MCF 10A (cell line): ENCODE measurements at regions not wholly inside any gene's neighbourhood (a gene's known extent, or its start where the extent isn't known, plus 50 kb on each side); places are given as distances from the start of the nearest gene placed in this dataset.

Source experiments
- BruUV-seq: library from RNA; stranded (reverse); fragments of 400-500 nt; replicated peaks from 2 replicates; lab custom pipeline; 2021; lab: Mats Ljungman, UMichigan
- CTCF ChIA-PET: fragments of 300-600 bp; sonication (Branson Sonifier 250); formaldehyde crosslinking; extraction: SDS; loops from one replicate; lab custom pipeline; 2021; ENCODE audit warnings: antibody characterized with exemption, inconsistent platforms; lab: Yijun Ruan, JAX
- POLR2A ChIA-PET: fragments of 300-600, 350-650 bp; sonication (Branson Sonifier 250); formaldehyde crosslinking; extraction: SDS; loops from one replicate; lab custom pipeline; 2020; ENCODE audit warnings: antibody characterized with exemption, inconsistent platforms; lab: Yijun Ruan, JAX
- DNase-seq: peaks from one replicate; pipeline ENCODE4 v3.0.0-alpha.2; 2018; ENCODE audit not compliant: unreplicated experiment
- H3K27ac Mint-ChIP-seq: one replicate; pipeline ENCODE4 v1.8.0; 2022; ENCODE audit warnings: mild to moderate bottlenecking, low read depth, mixed read lengths; ENCODE audit not compliant: unreplicated experiment
- H3K27me3 Mint-ChIP-seq: one replicate; pipeline ENCODE4 v1.8.0; 2022; ENCODE audit warnings: mixed read lengths; ENCODE audit not compliant: insufficient read depth, unreplicated experiment
- H3K36me3 Mint-ChIP-seq: one replicate; pipeline ENCODE4 v1.8.0; 2022; ENCODE audit warnings: mild to moderate bottlenecking, moderate library complexity, mixed read lengths; ENCODE audit not compliant: insufficient read depth, unreplicated experiment
- H3K4me1 Mint-ChIP-seq: one replicate; pipeline ENCODE4 v1.8.0; 2022; ENCODE audit warnings: mixed read lengths; ENCODE audit not compliant: insufficient read depth, unreplicated experiment
- H3K4me3 Mint-ChIP-seq: one replicate; pipeline ENCODE4 v1.8.0; 2022; ENCODE audit warnings: mild to moderate bottlenecking, moderate library complexity, mixed read lengths; ENCODE audit not compliant: unreplicated experiment
- H3K9me3 Mint-ChIP-seq: one replicate; pipeline ENCODE4 v1.8.0; 2022; ENCODE audit warnings: mixed read lengths; ENCODE audit not compliant: unreplicated experiment
- intact Hi-C: fragments of 100-400 bp; cut with micrococcal nuclease; formaldehyde crosslinking; loops from 2 replicates; pipeline ENCODE4 v1.14.1; 2022
- TF ChIP-seq, protein P1 (sequence below): fragments of 200-600 bp; IDR thresholded peaks from one replicate; pipeline ENCODE4 v1.8.0; 2022; ENCODE audit warnings: antibody characterized with exemption, mild to moderate bottlenecking; ENCODE audit not compliant: unreplicated experiment

DNA sequence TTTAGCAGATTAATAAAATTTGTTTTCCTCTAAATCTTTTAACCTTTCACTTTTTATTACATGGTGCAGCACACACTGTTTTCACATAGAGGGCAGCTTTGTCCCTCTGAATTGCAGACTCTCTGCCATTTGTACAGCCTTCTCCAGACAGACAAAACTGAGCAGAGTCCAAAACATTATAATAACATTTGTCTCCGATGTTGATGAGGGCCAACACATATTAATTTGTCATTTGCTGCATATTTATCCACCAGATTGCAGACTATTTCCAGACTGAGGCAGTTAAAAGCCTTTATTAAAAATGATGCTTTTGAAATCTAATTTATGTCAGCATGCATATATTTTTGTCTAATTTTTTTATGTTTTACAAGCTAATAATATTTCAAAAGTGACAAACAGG is 1251.9 kb upstream of the SLC10A2 start:
- TF ChIP-seq, protein P1, sequence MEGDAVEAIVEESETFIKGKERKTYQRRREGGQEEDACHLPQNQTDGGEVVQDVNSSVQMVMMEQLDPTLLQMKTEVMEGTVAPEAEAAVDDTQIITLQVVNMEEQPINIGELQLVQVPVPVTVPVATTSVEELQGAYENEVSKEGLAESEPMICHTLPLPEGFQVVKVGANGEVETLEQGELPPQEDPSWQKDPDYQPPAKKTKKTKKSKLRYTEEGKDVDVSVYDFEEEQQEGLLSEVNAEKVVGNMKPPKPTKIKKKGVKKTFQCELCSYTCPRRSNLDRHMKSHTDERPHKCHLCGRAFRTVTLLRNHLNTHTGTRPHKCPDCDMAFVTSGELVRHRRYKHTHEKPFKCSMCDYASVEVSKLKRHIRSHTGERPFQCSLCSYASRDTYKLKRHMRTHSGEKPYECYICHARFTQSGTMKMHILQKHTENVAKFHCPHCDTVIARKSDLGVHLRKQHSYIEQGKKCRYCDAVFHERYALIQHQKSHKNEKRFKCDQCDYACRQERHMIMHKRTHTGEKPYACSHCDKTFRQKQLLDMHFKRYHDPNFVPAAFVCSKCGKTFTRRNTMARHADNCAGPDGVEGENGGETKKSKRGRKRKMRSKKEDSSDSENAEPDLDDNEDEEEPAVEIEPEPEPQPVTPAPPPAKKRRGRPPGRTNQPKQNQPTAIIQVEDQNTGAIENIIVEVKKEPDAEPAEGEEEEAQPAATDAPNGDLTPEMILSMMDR: peak; percentile 44
- Mint-ChIP-seq H3K4me1 (peaks cover 13% of the 10 kb centered on the region), H3K27ac (no peak overlapping the region), H3K9me3 (peaks cover 7% of the 10 kb centered on the region), H3K27me3 (no peaks in the 10 kb centered on the region), H3K36me3 (peaks cover 6% of the 10 kb centered on the region), H3K4me3 (no peak overlapping the region)
- BruUV-seq: no TSS peak
- peak; percentile 43 for DNase-seq
- ChIA-PET POLR2A (no interaction called here), CTCF (interaction anchor here (0.6 to 2.5 kb wide), 10 partner anchors 11 to 1053 kb away, joined by 3 to 12 read pairs (median 3); no protein-coding TSS in a partner anchor)
- intact Hi-C loops: loop anchor here (2.0 to 10.0 kb wide), 3 partner anchors 253 to 457 kb away; no protein-coding TSS in a partner anchor

DNA sequence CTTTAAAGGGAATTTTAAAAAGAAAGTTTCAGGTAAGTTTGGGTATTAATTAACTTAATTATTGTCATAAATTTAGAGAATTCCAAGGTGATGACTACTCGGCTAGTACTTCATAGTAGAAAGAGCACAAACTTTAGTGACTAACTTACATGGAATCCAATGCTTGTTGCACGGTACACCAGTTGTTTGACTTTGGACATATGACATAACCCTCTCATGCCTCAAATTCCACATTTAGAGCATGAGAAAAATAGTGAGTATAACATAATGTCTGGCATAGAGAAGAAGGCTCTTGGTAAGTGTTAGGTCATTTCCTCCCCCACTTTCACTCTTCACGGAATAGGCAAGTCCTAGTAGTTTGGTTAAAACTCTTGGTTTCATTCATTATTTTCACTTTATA is 1249.4 kb upstream of the SLC10A2 start:
- H3K36me3 Mint-ChIP-seq: peaks cover 6% of the 10 kb centered on the region

DNA sequence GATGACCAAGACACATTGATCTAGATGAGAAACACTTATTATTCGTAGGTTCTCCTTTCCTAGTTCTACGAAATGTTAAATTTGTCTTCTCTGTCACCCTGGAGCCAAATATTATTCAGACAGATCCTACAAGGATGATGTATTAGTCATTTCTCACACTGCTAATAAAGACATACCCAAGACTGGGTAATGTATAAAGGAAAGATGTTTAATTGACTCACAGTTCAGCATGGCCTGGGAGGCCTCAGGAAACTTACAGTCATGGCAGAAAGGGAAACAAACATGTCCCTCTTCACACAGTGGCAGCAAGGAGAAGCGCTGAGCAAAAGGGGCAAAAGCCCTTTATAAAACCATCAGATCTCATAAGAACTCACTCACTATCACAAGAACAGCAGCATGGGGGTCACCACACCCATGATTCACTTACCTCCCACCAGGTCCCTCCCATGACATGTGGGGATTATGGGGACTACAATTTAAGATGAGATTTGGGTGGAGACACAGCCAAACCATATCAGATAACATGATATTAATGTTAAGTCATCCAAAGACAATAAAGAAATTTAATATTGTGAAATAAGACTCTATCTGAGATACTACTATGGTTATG is 1248.8 kb upstream of the SLC10A2 start:
- Mint-ChIP-seq H3K27ac (peak overlapping the region; percentile 14), H3K4me1 (peaks cover 13% of the 10 kb centered on the region), H3K36me3 (peaks cover 6% of the 10 kb centered on the region), H3K9me3 (peaks cover 5% of the 10 kb centered on the region), H3K27me3 (no peaks in the 10 kb centered on the region), H3K4me3 (peak overlapping the region; percentile 48)
- CTCF ChIA-PET: no interaction called here
- DNase-seq: no peak
- intact Hi-C loops: loop anchor here (5.0 to 10.0 kb wide), 2 partner anchors 433 to 460 kb away; no protein-coding TSS in a partner anchor
- TF ChIP-seq, protein P1: no peak
- no TSS peak for BruUV-seq
- POLR2A ChIA-PET: no interaction called here

More for the DNA sequence above, 1249.4 kb upstream of the SLC10A2 start:
- no peaks in the 10 kb centered on the region for H3K27me3 Mint-ChIP-seq
- H3K27ac Mint-ChIP-seq: peak overlapping the region; percentile 14
- DNase-seq: peak; percentile 68
- H3K4me3 Mint-ChIP-seq: peak overlapping the region; percentile 48
- CTCF ChIA-PET: interaction anchor here (0.6 to 0.7 kb wide), 3 partner anchors 54 to 436 kb away, joined by 3 read pairs; no protein-coding TSS in a partner anchor
- peaks cover 7% of the 10 kb centered on the region for H3K9me3 Mint-ChIP-seq
- BruUV-seq: no TSS peak
- TF ChIP-seq, protein P1: no peak
- POLR2A ChIA-PET: no interaction called here
- intact Hi-C loops: loop anchor here (5.0 to 10.0 kb wide), 2 partner anchors 433 to 459 kb away; no protein-coding TSS in a partner anchor
- H3K4me1 Mint-ChIP-seq: peaks cover 13% of the 10 kb centered on the region

DNA sequence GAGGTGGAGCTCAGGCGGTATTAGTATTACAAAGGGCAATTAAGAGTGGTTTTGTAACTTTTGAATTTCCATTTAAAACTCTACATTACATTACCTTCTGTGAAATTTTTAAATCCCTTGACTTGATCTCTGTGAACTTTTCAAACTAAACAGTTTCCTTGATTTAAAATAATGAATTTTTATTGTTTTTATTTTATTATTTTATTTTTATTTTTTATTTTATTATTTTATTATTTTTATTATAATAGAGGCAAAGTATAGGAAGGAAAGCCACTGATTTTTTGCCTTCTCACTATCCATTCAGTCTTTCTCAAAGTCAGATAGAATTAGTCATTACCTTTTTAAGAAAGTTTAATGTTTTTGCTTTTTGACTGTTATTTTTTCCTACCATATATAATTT is 1248.1 kb upstream of the SLC10A2 start:
- intact Hi-C loops: loop anchor here (10.0 kb wide), 1 partner anchor 460 kb away; no protein-coding TSS in a partner anchor
- BruUV-seq: no TSS peak
- no peak overlapping the region for H3K27ac Mint-ChIP-seq
- no peaks in the 10 kb centered on the region for H3K27me3 Mint-ChIP-seq
- H3K4me3 Mint-ChIP-seq: no peak overlapping the region
- H3K4me1 Mint-ChIP-seq: peaks cover 13% of the 10 kb centered on the region
- no peaks in the 10 kb centered on the region for H3K9me3 Mint-ChIP-seq
- POLR2A ChIA-PET: no interaction called here
- DNase-seq: no peak
- CTCF ChIA-PET: interaction anchor here (1.2 kb wide), 1 partner anchor 9 kb away, joined by 3 read pairs; no protein-coding TSS in a partner anchor
- H3K36me3 Mint-ChIP-seq: peaks cover 6% of the 10 kb centered on the region
- TF ChIP-seq, protein P1: no peak
